Transverse colon (tissue), 4 donors: ENCODE measurements at regions not wholly inside any gene's neighbourhood (a gene's known extent, or its start where the extent isn't known, plus 50 kb on each side); places are given as distances from the start of the nearest gene placed in this dataset.

Source experiments
- DNase-seq: peaks from one replicate; pipeline ENCODE4 v3.0.0-alpha.2; 2019
- H3K27ac ChIP-seq, 4 donors: fragments of 200-600 bp; sonication (generic); 2 replicates each; pipeline ENCODE4 v1.5.1; 2016 to 2018; ENCODE audit warnings: inconsistent platforms in 4 of 4
- H3K27me3 ChIP-seq: fragments of 200-600 bp; sonication (generic); 2 replicates; pipeline ENCODE4 v1.5.1; 2017; ENCODE audit warnings: inconsistent platforms
- H3K36me3 ChIP-seq, 4 donors: fragments of 200-600 bp; sonication (generic); 2 replicates each; pipeline ENCODE4 v1.5.1; 2017 to 2019; ENCODE audit warnings: inconsistent platforms in 4 of 4
- H3K4me1 ChIP-seq, 4 donors: fragments of 200-600 bp; sonication (generic); 2 replicates each; pipeline ENCODE4 v1.5.1; 2017 to 2020; ENCODE audit warnings: inconsistent platforms in 4 of 4
- H3K4me3 ChIP-seq, 4 donors: fragments of 200-600 bp; sonication (generic); 1 replicate in 1 of 4; 2 replicates in 3 of 4; pipeline versions ENCODE4 v1.5.1 to v1.6.1; 2017 to 2019; ENCODE audit warnings: inconsistent platforms in 4 of 4
- H3K9me3 ChIP-seq, 2 donors: fragments of 200-600 bp; sonication (generic); 2 replicates each; pipeline ENCODE4 v1.5.1; 2017 to 2019; ENCODE audit warnings: inconsistent platforms in 2 of 2
- EP300 ChIP-seq: sonication (generic); formaldehyde crosslinking; IDR thresholded peaks from one replicate; pipeline ENCODE4 v1.6.1; 2017; ENCODE audit warnings: antibody characterized with exemption, low read depth
- POLR2A ChIP-seq: fragments of 450-650 bp; IDR thresholded peaks from one replicate; pipeline ENCODE4 v1.6.1; 2016; ENCODE audit warnings: antibody characterized with exemption, mild to moderate bottlenecking, moderate library complexity
- POLR2AphosphoS5 ChIP-seq, 3 donors: sonication (generic); formaldehyde crosslinking; IDR thresholded peaks; one replicate each; pipeline ENCODE4 v1.6.1; 2016; ENCODE audit warnings: antibody characterized with exemption in 3 of 3
- WGBS, 2 donors: methylation state at CpG; one replicate each; pipeline ENCODE4 v1.1.5; 2018; ENCODE audit warnings: low coverage in 1 of 2; 5-methylcytosine and 5-hydroxymethylcytosine counted together
- in situ Hi-C, 4 donors: fragments of 200-750 bp; cut with MboI; loops; one replicate each; pipeline versions ENCODE4 v1.15.0 to v1.15.1; 2017; ENCODE audit warnings: low sequenced_read_pairs in 3 of 4, low pct_ligation_motif_present in 1 of 4, low pct_unique_long_range_greater_than_20kb in 1 of 4
- intact Hi-C: fragments of 100-400 bp; cut with DNase I; formaldehyde crosslinking; loops from one replicate; pipeline ENCODE4 v1.15.1; 2023; ENCODE audit warnings: low total_unique reads
- TF ChIP-seq, protein P1 (sequence below), 5 experiments: fragments of 200-600 bp in 3 of 5; fragments of 450-650 bp in 2 of 5; sonication (generic) in 3 of 5; IDR thresholded peaks; 1 replicate in 2 of 5; 2 replicates in 3 of 5; pipeline ENCODE4 v1.5.1; 2016 to 2017; ENCODE audit warnings: antibody characterized with exemption in 5 of 5, inconsistent platforms in 3 of 5, mild to moderate bottlenecking in 2 of 5, moderate library complexity in 1 of 5

DNA sequence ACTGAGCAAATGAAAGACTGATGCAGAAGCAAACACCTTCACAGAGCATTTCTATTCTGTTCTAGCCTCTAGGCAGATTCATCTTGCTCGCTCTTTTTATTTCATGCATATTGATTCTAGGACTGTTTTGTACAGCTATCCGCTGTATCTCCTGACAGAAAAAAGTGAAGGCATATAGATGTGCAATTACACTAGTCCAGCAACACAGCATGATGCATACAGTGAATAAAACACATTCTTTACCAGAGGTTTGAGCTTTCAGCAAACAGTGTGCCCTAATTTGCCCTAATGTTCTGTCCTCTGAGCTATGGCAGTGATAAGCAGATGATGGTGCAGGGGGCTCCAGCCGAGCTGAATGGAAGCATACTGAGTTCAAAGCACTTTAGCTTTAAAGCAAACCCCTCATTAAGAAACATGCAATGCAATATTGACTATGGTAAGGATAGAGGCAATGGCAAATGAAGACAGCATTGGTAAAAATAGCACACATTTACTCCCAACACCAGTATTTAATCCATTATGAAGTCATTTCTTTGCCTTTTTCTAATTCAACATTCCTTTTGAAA is 141.2 kb upstream of the RGPD4 start:
- intact Hi-C loops = no loop called here
- no peaks in the 10 kb centered on the region for H3K4me1 ChIP-seq
- in situ Hi-C loops = no loop called here
- H3K36me3 ChIP-seq = no peaks in the 10 kb centered on the region
- WGBS, 2 donors = 58 to 66% methylated on average over 2 to 3 of the region's 3 CpGs
- H3K4me3 ChIP-seq = no peak overlapping the region
- H3K27me3 ChIP-seq = no peaks in the 10 kb centered on the region
- H3K27ac ChIP-seq = no peak overlapping the region
- TF ChIP-seq POLR2AphosphoS5 (IDR thresholded peaks at IDR 0.05) (no peak), EP300 (no peak), POLR2A (no peak)
- TF ChIP-seq, protein P1, sequence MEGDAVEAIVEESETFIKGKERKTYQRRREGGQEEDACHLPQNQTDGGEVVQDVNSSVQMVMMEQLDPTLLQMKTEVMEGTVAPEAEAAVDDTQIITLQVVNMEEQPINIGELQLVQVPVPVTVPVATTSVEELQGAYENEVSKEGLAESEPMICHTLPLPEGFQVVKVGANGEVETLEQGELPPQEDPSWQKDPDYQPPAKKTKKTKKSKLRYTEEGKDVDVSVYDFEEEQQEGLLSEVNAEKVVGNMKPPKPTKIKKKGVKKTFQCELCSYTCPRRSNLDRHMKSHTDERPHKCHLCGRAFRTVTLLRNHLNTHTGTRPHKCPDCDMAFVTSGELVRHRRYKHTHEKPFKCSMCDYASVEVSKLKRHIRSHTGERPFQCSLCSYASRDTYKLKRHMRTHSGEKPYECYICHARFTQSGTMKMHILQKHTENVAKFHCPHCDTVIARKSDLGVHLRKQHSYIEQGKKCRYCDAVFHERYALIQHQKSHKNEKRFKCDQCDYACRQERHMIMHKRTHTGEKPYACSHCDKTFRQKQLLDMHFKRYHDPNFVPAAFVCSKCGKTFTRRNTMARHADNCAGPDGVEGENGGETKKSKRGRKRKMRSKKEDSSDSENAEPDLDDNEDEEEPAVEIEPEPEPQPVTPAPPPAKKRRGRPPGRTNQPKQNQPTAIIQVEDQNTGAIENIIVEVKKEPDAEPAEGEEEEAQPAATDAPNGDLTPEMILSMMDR (IDR thresholded peaks at IDR 0.05) = no peak
- no peaks in the 10 kb centered on the region for H3K9me3 ChIP-seq
- DNase-seq = no peak

DNA sequence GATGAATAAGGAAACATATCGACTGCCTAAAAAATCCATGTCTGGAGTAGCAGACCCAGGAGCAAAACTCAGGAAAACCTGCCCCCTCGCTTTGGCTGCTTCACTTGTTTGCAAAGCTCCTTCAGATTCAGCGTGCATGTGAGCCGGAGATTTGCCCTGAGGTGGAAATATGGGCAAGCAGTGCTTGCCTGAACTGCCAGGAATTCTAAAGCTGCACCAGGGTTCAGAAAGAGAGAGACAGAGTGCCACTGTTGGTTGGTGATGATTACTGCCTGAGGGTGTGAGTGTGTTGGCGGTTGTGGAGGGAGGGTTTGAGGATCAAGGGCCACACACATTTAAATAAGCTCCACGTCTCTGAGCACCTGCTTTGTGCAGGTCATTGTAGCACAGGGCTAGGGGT is 139.6 kb upstream of the RGPD4 start:
- Histone ChIP-seq H3K4me1 (no peaks in the 10 kb centered on the region), H3K9me3 (no peaks in the 10 kb centered on the region), H3K36me3 (no peaks in the 10 kb centered on the region), H3K4me3 (no peak overlapping the region), H3K27ac (no peak overlapping the region), H3K27me3 (no peaks in the 10 kb centered on the region)
- in situ Hi-C loops = no loop called here
- DNase-seq = no peak
- intact Hi-C loops = no loop called here
- TF ChIP-seq EP300 (no peak), POLR2A (no peak), POLR2AphosphoS5 (IDR thresholded peaks at IDR 0.05) (no peak)
- TF ChIP-seq, protein P1 (IDR thresholded peaks at IDR 0.05) = no peak
- 59 to 61% methylated on average over 4 to 6 of the region's 6 CpGs for WGBS, 2 donors

DNA sequence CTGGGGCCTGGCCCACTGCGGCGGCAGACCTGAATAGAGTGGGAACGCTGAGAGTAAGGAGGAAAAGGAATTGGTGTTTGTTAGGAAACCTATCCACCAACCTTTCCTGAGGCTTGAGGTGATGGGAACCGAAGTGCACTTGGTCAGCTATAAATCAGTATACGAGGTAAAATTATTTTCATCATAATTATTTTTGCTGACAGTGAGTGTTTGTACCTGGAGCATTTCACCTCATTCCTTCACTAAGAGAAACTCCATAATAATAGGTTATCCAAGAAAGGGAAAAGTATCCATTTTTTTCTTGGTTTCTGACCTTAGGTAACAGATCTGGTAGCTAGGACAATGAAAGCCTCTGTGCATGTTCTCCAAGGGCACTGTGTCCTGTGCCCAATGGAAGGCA is 138.6 kb upstream of the RGPD4 start:
- WGBS, 2 donors = 85 to 93% methylated on average over 5 of the region's 5 CpGs
- Histone ChIP-seq H3K36me3 (no peaks in the 10 kb centered on the region), H3K4me3 (no peak overlapping the region), H3K27me3 (no peaks in the 10 kb centered on the region), H3K9me3 (no peaks in the 10 kb centered on the region), H3K4me1 (no peaks in the 10 kb centered on the region), H3K27ac (no peak overlapping the region)
- intact Hi-C loops (no loop called here), in situ Hi-C loops (no loop called here)
- TF ChIP-seq POLR2A = no peak
- DNase-seq = no peak

DNA sequence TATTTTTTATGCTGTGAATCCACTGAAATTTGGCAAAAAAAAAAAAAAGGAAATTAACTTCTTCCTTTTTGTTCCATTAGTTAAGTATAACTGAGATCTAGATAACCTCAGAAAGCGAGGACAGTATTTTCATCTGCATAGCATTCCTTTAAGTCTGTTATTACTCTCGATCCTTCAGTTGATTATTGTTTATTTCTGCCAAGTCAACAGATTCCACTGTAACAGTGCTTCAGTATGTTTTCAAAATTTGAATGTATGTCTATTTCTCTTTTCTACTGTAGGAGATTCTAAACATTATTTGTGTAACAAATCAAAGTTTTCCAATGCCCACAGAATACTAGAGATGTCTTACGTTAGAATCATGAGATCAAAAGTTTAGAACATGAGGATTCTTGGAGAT is 133.1 kb upstream of the RGPD4 start:
- in situ Hi-C loops (no loop called here), intact Hi-C loops (no loop called here)
- H3K9me3 ChIP-seq = no peaks in the 10 kb centered on the region
- no peak overlapping the region for H3K27ac ChIP-seq
- no peak for DNase-seq
- WGBS, 2 donors = 72 to 77% methylated on average over 3 of the region's 3 CpGs
- no peaks in the 10 kb centered on the region for H3K36me3 ChIP-seq
- no peak overlapping the region for H3K4me3 ChIP-seq
- TF ChIP-seq EP300 = no peak
- TF ChIP-seq POLR2AphosphoS5 (IDR thresholded peaks at IDR 0.05) = no peak
- no peaks in the 10 kb centered on the region for H3K4me1 ChIP-seq
- no peaks in the 10 kb centered on the region for H3K27me3 ChIP-seq

DNA sequence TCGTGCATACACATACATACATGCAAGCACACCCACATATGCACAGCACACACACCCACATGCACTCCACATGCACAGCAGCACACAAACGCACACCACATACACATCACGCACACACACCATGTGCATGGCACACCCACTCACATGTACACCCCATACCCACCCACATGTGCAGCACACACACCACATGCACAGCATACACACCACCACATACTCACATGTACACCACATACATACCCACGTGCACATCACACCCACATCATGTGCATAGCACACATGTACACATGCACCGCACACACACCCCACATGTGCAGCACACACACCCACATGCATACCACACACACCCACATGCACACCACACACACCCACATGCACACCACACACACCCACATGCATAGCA is 132.0 kb upstream of the RGPD4 start:
- DNase-seq = no peak
- no peak overlapping the region for H3K27ac ChIP-seq
- no peaks in the 10 kb centered on the region for H3K9me3 ChIP-seq
- intact Hi-C loops = no loop called here
- WGBS, 2 donors = 67 to 79% methylated on average over 1 to 5 of the region's 5 CpGs
- no peak overlapping the region for H3K4me3 ChIP-seq
- no peaks in the 10 kb centered on the region for H3K27me3 ChIP-seq
- TF ChIP-seq, protein P1 (IDR thresholded peaks at IDR 0.05) = no peak
- no peak for TF ChIP-seq POLR2A
- TF ChIP-seq EP300 = no peak
- no peak for TF ChIP-seq POLR2AphosphoS5 (IDR thresholded peaks at IDR 0.05)
- no peaks in the 10 kb centered on the region for H3K36me3 ChIP-seq
- no peaks in the 10 kb centered on the region for H3K4me1 ChIP-seq
- in situ Hi-C loops = no loop called here
